H9 (cell line): ENCODE measurements at regions not wholly inside any gene's neighbourhood (a gene's known extent, or its start where the extent isn't known, plus 50 kb on each side); places are given as distances from the start of the nearest gene placed in this dataset.

Experiments used
- DNase-seq: peaks from one replicate; pipeline ENCODE4 v3.0.0-alpha.2; 2017
- H2AFZ ChIP-seq: one replicate; pipeline ENCODE4 v1.6.1; 2013; ENCODE audit warnings: mild to moderate bottlenecking, low read length, control low read depth, moderate library complexity
- H2AK5ac ChIP-seq: 2 replicates; pipeline ENCODE4 v1.6.1; 2013; ENCODE audit warnings: low read length, control low read depth, mixed read lengths; ENCODE audit not compliant: insufficient read length
- H2BK120ac ChIP-seq: one replicate; pipeline ENCODE4 v1.6.1; 2013; ENCODE audit warnings: low read depth, mild to moderate bottlenecking, low read length, control low read depth, inconsistent platforms; ENCODE audit not compliant: poor library complexity, severe bottlenecking
- H2BK12ac ChIP-seq: 2 replicates; pipeline ENCODE4 v1.6.1; 2013; ENCODE audit warnings: low read length, control low read depth, mixed read lengths, low read depth; ENCODE audit not compliant: insufficient read length
- H2BK15ac ChIP-seq: 2 replicates; pipeline ENCODE4 v1.6.1; 2013; ENCODE audit warnings: low read depth, low read length, control low read depth
- H2BK20ac ChIP-seq: one replicate; pipeline ENCODE4 v1.6.1; 2013; ENCODE audit warnings: low read depth, mild to moderate bottlenecking, low read length, control low read depth, inconsistent platforms; ENCODE audit not compliant: poor library complexity, severe bottlenecking
- H2BK5ac ChIP-seq: 2 replicates; pipeline ENCODE4 v1.6.1; 2013; ENCODE audit warnings: low read length, control low read depth, mixed read lengths; ENCODE audit not compliant: insufficient read length
- H3K14ac ChIP-seq: 2 replicates; pipeline ENCODE4 v1.6.1; 2013; ENCODE audit warnings: low read length, control low read depth; ENCODE audit not compliant: insufficient read depth
- H3K18ac ChIP-seq: 2 replicates; pipeline ENCODE4 v1.6.1; 2013; ENCODE audit warnings: low read depth, mild to moderate bottlenecking, mixed read lengths, low read length, control low read depth; ENCODE audit not compliant: insufficient read length
- H3K23ac ChIP-seq: 2 replicates; pipeline ENCODE4 v1.6.1; 2013; ENCODE audit warnings: low read length, control low read depth, mixed read lengths, low read depth; ENCODE audit not compliant: insufficient read length
- H3K23me2 ChIP-seq: 2 replicates; pipeline ENCODE4 v1.6.1; 2013; ENCODE audit warnings: low read depth, mild to moderate bottlenecking, mixed read lengths, low read length, control low read depth; ENCODE audit not compliant: insufficient read length, poor library complexity, severe bottlenecking
- H3K27ac ChIP-seq: 2 replicates; pipeline ENCODE4 v1.5.1; 2013; ENCODE audit warnings: low read length, control low read depth, mixed read lengths, low read depth; ENCODE audit not compliant: insufficient read length
- H3K27me3 ChIP-seq: 2 replicates; pipeline ENCODE4 v1.6.1; 2013; ENCODE audit warnings: low read length, control low read depth, inconsistent platforms; ENCODE audit not compliant: insufficient read depth
- H3K4ac ChIP-seq: 2 replicates; pipeline ENCODE4 v1.6.1; 2013; ENCODE audit warnings: low read depth, mild to moderate bottlenecking, control low read depth, inconsistent platforms, low read length, moderate library complexity
- H3K4me1 ChIP-seq: 2 replicates; pipeline ENCODE4 v1.6.1; 2013; ENCODE audit warnings: low read length, control low read depth, inconsistent platforms; ENCODE audit not compliant: insufficient read depth
- H3K4me2 ChIP-seq: 2 replicates; pipeline ENCODE4 v1.6.1; 2013; ENCODE audit warnings: low read length, control low read depth, mixed read lengths; ENCODE audit not compliant: insufficient read length, insufficient read depth
- H3K56ac ChIP-seq: 2 replicates; pipeline ENCODE4 v1.6.1; 2013; ENCODE audit warnings: low read depth, mild to moderate bottlenecking, mixed read lengths, low read length, control low read depth; ENCODE audit not compliant: insufficient read length
- H3K79me1 ChIP-seq: 2 replicates; pipeline ENCODE4 v1.6.1; 2013; ENCODE audit warnings: low read depth, mild to moderate bottlenecking, moderate library complexity, low read length, control low read depth, inconsistent platforms; ENCODE audit not compliant: insufficient read depth, poor library complexity, severe bottlenecking
- H3K79me2 ChIP-seq: 2 replicates; pipeline ENCODE4 v1.6.1; 2013; ENCODE audit warnings: low read length, control low read depth, inconsistent platforms; ENCODE audit not compliant: insufficient read depth
- H3K9ac ChIP-seq: 2 replicates; pipeline ENCODE4 v1.6.1; 2013; ENCODE audit warnings: low read length, control low read depth, mixed read lengths; ENCODE audit not compliant: insufficient read length; ENCODE audit errors: extremely low read depth
- H3K9me3 ChIP-seq: one replicate; pipeline ENCODE4 v1.6.1; 2013; ENCODE audit warnings: low read depth, low read length, inconsistent platforms; ENCODE audit not compliant: control insufficient read depth
- H3T11ph ChIP-seq: one replicate; pipeline ENCODE4 v1.6.1; 2013; ENCODE audit warnings: mild to moderate bottlenecking, low read length, control low read depth, inconsistent platforms
- H4K20me1 ChIP-seq: one replicate; pipeline ENCODE4 v1.6.1; 2013; ENCODE audit not compliant: control insufficient read depth, insufficient read length, insufficient read depth
- H4K5ac ChIP-seq: 2 replicates; pipeline ENCODE4 v1.6.1; 2013; ENCODE audit warnings: low read depth, mild to moderate bottlenecking, mixed read lengths, low read length, control low read depth; ENCODE audit not compliant: insufficient read length
- H4K8ac ChIP-seq: replicated peaks from 2 replicates; pipeline ENCODE4 v1.6.1; 2013; ENCODE audit warnings: low read length, control low read depth, mixed read lengths, low read depth; ENCODE audit not compliant: insufficient read length
- H4K91ac ChIP-seq: 2 replicates; pipeline ENCODE4 v1.6.1; 2013; ENCODE audit warnings: low read depth, mild to moderate bottlenecking, moderate library complexity, mixed read lengths, low read length, control low read depth; ENCODE audit not compliant: insufficient read length
- H3K27ac Mint-ChIP-seq, 3 experiments: 2 replicates in 2 of 3; 3 replicates in 1 of 3; pipeline ENCODE4 v1.8.0; 2020 to 2021; ENCODE audit warnings: mixed read lengths in 3 of 3, mild to moderate bottlenecking in 1 of 3, moderate library complexity in 1 of 3
- H3K27me3 Mint-ChIP-seq: 2 replicates; pipeline ENCODE4 v1.8.0; 2021; ENCODE audit warnings: low read depth, mild to moderate bottlenecking, moderate library complexity, mixed read lengths
- H3K36me3 Mint-ChIP-seq, 3 experiments: 2 replicates in 2 of 3; 3 replicates in 1 of 3; pipeline ENCODE4 v1.8.0; 2020 to 2021; ENCODE audit warnings: low read depth in 3 of 3, mixed read lengths in 3 of 3; ENCODE audit not compliant: insufficient read depth in 1 of 3
- H3K4me1 Mint-ChIP-seq, 2 experiments: 2 replicates each; pipeline ENCODE4 v1.8.0; 2020; ENCODE audit warnings: mixed read lengths in 2 of 2
- H3K4me3 Mint-ChIP-seq, 2 experiments: 2 replicates in 1 of 2; 3 replicates in 1 of 2; pipeline ENCODE4 v1.8.0; 2020 to 2021; ENCODE audit warnings: mild to moderate bottlenecking in 2 of 2, mixed read lengths in 2 of 2, moderate library complexity in 1 of 2
- H3K9me3 Mint-ChIP-seq, 2 experiments: 2 replicates in 1 of 2; 3 replicates in 1 of 2; pipeline ENCODE4 v1.8.0; 2020; ENCODE audit warnings: mild to moderate bottlenecking in 2 of 2, mixed read lengths in 2 of 2, moderate library complexity in 1 of 2
- TF ChIP-seq, protein P1 (sequence below): fragments of 200-600 bp; sonication (generic); conservative IDR thresholded peaks from 3 replicates; pipeline ENCODE4 v1.8.0; 2021; ENCODE audit warnings: antibody characterized with exemption, mild to moderate bottlenecking

GRCh38 chrX:34866646-34867045 is 76.0 kb upstream of the FAM47B start:
- Mint-ChIP-seq H3K27me3 (peaks cover 22% of the 10 kb centered on the region), H3K4me3 (no peak overlapping the region), H3K36me3 (peaks cover 19 to 49% (median 27%) of the 10 kb centered on the region in 3 experiments), H3K9me3 (peaks cover 40 to 80% of the 10 kb centered on the region in 2 experiments), H3K4me1 (peaks cover 30 to 40% of the 10 kb centered on the region in 2 experiments), H3K27ac (no peak overlapping the region)
- Histone ChIP-seq H4K5ac (no peak overlapping the region), H3K79me2 (no peaks in the 10 kb centered on the region), H3K79me1 (no peaks in the 10 kb centered on the region), H3K27me3 (no peaks in the 10 kb centered on the region; the same call in 1 of the 2 replicates), H3K4me2 (no peak overlapping the region), H3K56ac (no peak overlapping the region), H3K27ac (no peak overlapping the region), H2AK5ac (no peak overlapping the region), H4K91ac (no peak overlapping the region), H2BK5ac (no peak overlapping the region), H2BK120ac (no peak overlapping the region), H2BK20ac (no peak overlapping the region), H3K14ac (no peak overlapping the region), H3K23ac (no peak overlapping the region), H2AFZ (no peak overlapping the region), H2BK15ac (no peak overlapping the region), H3K9me3 (no peaks in the 10 kb centered on the region), H3T11ph (no peak overlapping the region), H3K18ac (no peak overlapping the region), H3K4me1 (peaks cover 4% of the 10 kb centered on the region; the same call in 1 of the 2 replicates), H2BK12ac (no peak overlapping the region), H3K4ac (no peak overlapping the region), H4K20me1 (no peaks in the 10 kb centered on the region), H3K23me2 (no peaks in the 10 kb centered on the region), H3K9ac (no peak overlapping the region), H4K8ac (no peak overlapping the region)
- no peak for DNase-seq
- TF ChIP-seq, protein P1, sequence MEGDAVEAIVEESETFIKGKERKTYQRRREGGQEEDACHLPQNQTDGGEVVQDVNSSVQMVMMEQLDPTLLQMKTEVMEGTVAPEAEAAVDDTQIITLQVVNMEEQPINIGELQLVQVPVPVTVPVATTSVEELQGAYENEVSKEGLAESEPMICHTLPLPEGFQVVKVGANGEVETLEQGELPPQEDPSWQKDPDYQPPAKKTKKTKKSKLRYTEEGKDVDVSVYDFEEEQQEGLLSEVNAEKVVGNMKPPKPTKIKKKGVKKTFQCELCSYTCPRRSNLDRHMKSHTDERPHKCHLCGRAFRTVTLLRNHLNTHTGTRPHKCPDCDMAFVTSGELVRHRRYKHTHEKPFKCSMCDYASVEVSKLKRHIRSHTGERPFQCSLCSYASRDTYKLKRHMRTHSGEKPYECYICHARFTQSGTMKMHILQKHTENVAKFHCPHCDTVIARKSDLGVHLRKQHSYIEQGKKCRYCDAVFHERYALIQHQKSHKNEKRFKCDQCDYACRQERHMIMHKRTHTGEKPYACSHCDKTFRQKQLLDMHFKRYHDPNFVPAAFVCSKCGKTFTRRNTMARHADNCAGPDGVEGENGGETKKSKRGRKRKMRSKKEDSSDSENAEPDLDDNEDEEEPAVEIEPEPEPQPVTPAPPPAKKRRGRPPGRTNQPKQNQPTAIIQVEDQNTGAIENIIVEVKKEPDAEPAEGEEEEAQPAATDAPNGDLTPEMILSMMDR = no peak
